Trophoblast cell (in vitro differentiated cells and primary cell): ENCODE measurements at regions not wholly inside any gene's neighbourhood (a gene's known extent, or its start where the extent isn't known, plus 50 kb on each side); places are given as distances from the start of the nearest gene placed in this dataset.
A peak's percentile ranks its signal among the peaks of the same experiment; 100 is the strongest.

Experiments used
- DNase-seq, 2 donors: peaks; one replicate each; pipeline ENCODE4 v3.0.0-alpha.2; 2016
- H2AFZ ChIP-seq: 2 replicates; pipeline ENCODE4 v1.6.1; 2013; ENCODE audit warnings: low read length, moderate library complexity, mild to moderate bottlenecking; ENCODE audit not compliant: insufficient read depth, poor library complexity
- H2AK5ac ChIP-seq: 2 replicates; pipeline ENCODE4 v1.6.1; 2013; ENCODE audit warnings: mild to moderate bottlenecking, low read length
- H2BK120ac ChIP-seq: 2 replicates; pipeline ENCODE4 v1.6.1; 2013; ENCODE audit warnings: low read length, mild to moderate bottlenecking, moderate library complexity; ENCODE audit not compliant: insufficient read depth, poor library complexity
- H2BK12ac ChIP-seq: 2 replicates; pipeline ENCODE4 v1.6.1; 2013; ENCODE audit warnings: mild to moderate bottlenecking, low read length, moderate library complexity
- H2BK5ac ChIP-seq: 2 replicates; pipeline ENCODE4 v1.6.1; 2013; ENCODE audit warnings: low read length, low read depth, moderate library complexity, mild to moderate bottlenecking; ENCODE audit not compliant: poor library complexity
- H3K14ac ChIP-seq: 2 replicates; pipeline ENCODE4 v1.6.1; 2013; ENCODE audit warnings: mild to moderate bottlenecking, low read length
- H3K18ac ChIP-seq: 2 replicates; pipeline ENCODE4 v1.6.1; 2013; ENCODE audit warnings: mild to moderate bottlenecking, low read length
- H3K23ac ChIP-seq: 2 replicates; pipeline ENCODE4 v1.6.1; 2013; ENCODE audit warnings: low read length
- H3K27ac ChIP-seq: 2 replicates; pipeline ENCODE4 v1.5.1; 2013; ENCODE audit warnings: low read depth, mild to moderate bottlenecking, inconsistent platforms, low read length, moderate library complexity
- H3K27me3 ChIP-seq: 2 replicates; pipeline ENCODE4 v1.6.1; 2013; ENCODE audit warnings: inconsistent platforms, mild to moderate bottlenecking, low read length, moderate library complexity; ENCODE audit not compliant: insufficient read depth
- H3K36me3 ChIP-seq, 2 experiments: 1 replicate in 1 of 2; 2 replicates in 1 of 2; pipeline ENCODE4 v1.6.1; 2013; ENCODE audit warnings: low read length in 2 of 2, mild to moderate bottlenecking in 2 of 2, moderate library complexity in 1 of 2; ENCODE audit not compliant: insufficient read depth in 2 of 2, control insufficient read depth in 1 of 2
- H3K4ac ChIP-seq: 2 replicates; pipeline ENCODE4 v1.6.1; 2013; ENCODE audit warnings: low read depth, mild to moderate bottlenecking, low read length, moderate library complexity
- H3K4me1 ChIP-seq, 2 experiments: 1 replicate in 1 of 2; 2 replicates in 1 of 2; pipeline ENCODE4 v1.6.1; 2013; ENCODE audit warnings: low read length in 2 of 2, mild to moderate bottlenecking in 2 of 2, moderate library complexity in 1 of 2; ENCODE audit not compliant: insufficient read depth in 2 of 2, control insufficient read depth in 1 of 2
- H3K4me2 ChIP-seq: 2 replicates; pipeline ENCODE4 v1.6.1; 2013; ENCODE audit warnings: inconsistent platforms, mild to moderate bottlenecking, low read length, moderate library complexity
- H3K4me3 ChIP-seq: 2 replicates; pipeline ENCODE4 v1.5.1; 2013; ENCODE audit warnings: mild to moderate bottlenecking, low read depth, low read length, inconsistent platforms
- H3K79me1 ChIP-seq: one replicate; pipeline ENCODE4 v1.6.1; 2013; ENCODE audit warnings: low read length
- H3K79me2 ChIP-seq: 2 replicates; pipeline ENCODE4 v1.6.1; 2013; ENCODE audit warnings: low read length, mild to moderate bottlenecking; ENCODE audit not compliant: control insufficient read depth, insufficient read depth, poor library complexity
- H3K9ac ChIP-seq: 2 replicates; pipeline ENCODE4 v1.6.1; 2013; ENCODE audit warnings: mild to moderate bottlenecking, low read length
- H3K9me3 ChIP-seq: 2 replicates; pipeline ENCODE4 v1.6.1; 2013; ENCODE audit warnings: low read depth, mild to moderate bottlenecking, control low read depth, inconsistent platforms, low read length; ENCODE audit not compliant: insufficient read depth
- H4K12ac ChIP-seq: 2 replicates; pipeline ENCODE4 v1.6.1; 2013; ENCODE audit warnings: low read depth, mild to moderate bottlenecking, low read length, moderate library complexity
- H4K8ac ChIP-seq: 2 replicates; pipeline ENCODE4 v1.6.1; 2013; ENCODE audit warnings: low read depth, mild to moderate bottlenecking, low read length, moderate library complexity
- H4K91ac ChIP-seq: one replicate; pipeline ENCODE4 v1.6.1; 2013; ENCODE audit warnings: low read depth, mild to moderate bottlenecking, low read length, moderate library complexity
- WGBS: extraction: QIAGEN DNeasy Blood & Tissue Kit; methylation state at CpG from one replicate; pipeline ENCODE4 v1.1.7; 2013; ENCODE audit warnings: missing lambda C conversion rate; ENCODE audit not compliant: insufficient read length, insufficient coverage; ENCODE audit errors: extremely low coverage; 5-methylcytosine and 5-hydroxymethylcytosine counted together

DNA sequence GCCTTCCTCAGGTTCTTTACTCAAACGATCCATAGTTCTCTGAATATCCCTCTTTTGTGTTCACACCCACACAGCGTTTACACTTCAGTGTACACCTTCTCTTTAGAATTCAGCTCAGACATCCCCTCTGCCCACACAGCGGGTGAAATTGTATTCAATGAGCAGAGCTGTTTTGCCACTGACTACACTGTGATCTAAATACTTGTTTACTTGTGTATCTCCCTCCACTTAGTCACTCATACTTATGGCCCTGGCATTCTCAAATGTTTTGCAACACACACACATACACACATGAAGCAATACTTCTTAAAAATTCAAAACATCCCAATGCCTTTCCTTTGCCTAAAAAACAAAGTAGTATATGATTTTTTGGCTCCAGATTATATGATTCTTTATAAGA is 297.1 kb downstream of the TMX3 start:
- no peak overlapping the region for H2AFZ ChIP-seq
- H4K12ac ChIP-seq: no peak overlapping the region
- H3K23ac ChIP-seq: no peak overlapping the region
- H3K18ac ChIP-seq: no peak overlapping the region
- H3K79me1 ChIP-seq: no peaks in the 10 kb centered on the region
- no peak overlapping the region for H2BK12ac ChIP-seq
- H3K4ac ChIP-seq: no peak overlapping the region
- no peak overlapping the region for H2AK5ac ChIP-seq
- WGBS: no CpG with 5 or more reads among the region's 3 CpGs
- H3K14ac ChIP-seq: no peak overlapping the region
- H3K4me3 ChIP-seq: no peak overlapping the region
- H2BK120ac ChIP-seq: no peak overlapping the region
- no peak overlapping the region for H4K91ac ChIP-seq
- H3K79me2 ChIP-seq: no peaks in the 10 kb centered on the region
- H3K4me1 ChIP-seq: no peaks in the 10 kb centered on the region
- peak; percentile 67 to 87 for DNase-seq
- no peak overlapping the region for H3K9ac ChIP-seq
- no peaks in the 10 kb centered on the region for H3K36me3 ChIP-seq
- no peaks in the 10 kb centered on the region for H3K9me3 ChIP-seq
- no peak overlapping the region for H3K27ac ChIP-seq
- H4K8ac ChIP-seq: no peak overlapping the region
- H2BK5ac ChIP-seq: no peak overlapping the region
- no peaks in the 10 kb centered on the region for H3K27me3 ChIP-seq
- no peak overlapping the region for H3K4me2 ChIP-seq

DNA sequence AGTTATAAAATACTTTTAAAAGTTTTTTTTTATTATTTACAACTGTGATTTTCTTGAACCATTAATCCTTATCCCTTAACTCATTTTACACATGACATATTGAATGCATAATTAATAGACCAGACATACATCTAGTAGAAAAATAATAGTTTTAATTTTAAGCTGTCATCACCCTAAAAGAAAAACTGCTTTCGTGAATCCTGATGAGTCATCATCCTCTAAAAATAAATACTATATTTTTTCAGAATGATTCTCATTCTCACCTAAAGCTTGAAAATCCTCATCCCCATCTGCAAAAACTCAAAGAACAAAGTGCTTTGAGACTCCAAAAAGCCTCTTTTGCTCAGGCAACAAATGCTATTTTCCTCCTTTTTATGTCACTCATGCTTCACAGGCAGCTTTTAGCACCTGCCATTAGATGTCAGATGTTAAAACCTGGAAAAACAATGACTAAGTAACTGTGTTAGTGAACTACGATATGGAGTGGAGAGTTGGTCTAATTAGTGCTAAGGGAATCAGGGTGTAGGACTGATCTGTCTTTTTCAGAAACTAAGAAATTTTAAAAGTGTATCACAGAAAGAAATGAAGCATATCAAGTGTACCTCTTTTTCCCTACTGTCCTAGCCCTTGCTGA is 297.6 kb downstream of the TMX3 start:
- Histone ChIP-seq H3K14ac (no peak overlapping the region), H3K79me1 (no peaks in the 10 kb centered on the region), H3K4me1 (no peaks in the 10 kb centered on the region), H3K9ac (no peak overlapping the region), H3K79me2 (no peaks in the 10 kb centered on the region), H4K91ac (no peak overlapping the region), H3K18ac (no peak overlapping the region), H4K8ac (no peak overlapping the region), H3K27ac (no peak overlapping the region), H3K9me3 (no peaks in the 10 kb centered on the region), H2BK120ac (no peak overlapping the region), H2BK12ac (no peak overlapping the region), H2AK5ac (no peak overlapping the region), H3K4me3 (no peak overlapping the region), H2AFZ (no peak overlapping the region), H2BK5ac (no peak overlapping the region), H3K23ac (no peak overlapping the region), H3K4me2 (no peak overlapping the region), H4K12ac (no peak overlapping the region), H3K4ac (no peak overlapping the region), H3K27me3 (no peaks in the 10 kb centered on the region), H3K36me3 (no peaks in the 10 kb centered on the region)
- WGBS: no CpG with 5 or more reads among the region's 2 CpGs
- peak in 1 of 2 donors; percentile 52 for DNase-seq

GRCh38 chr18:68414407-68414806 is 300.5 kb downstream of the TMX3 start:
- H4K8ac ChIP-seq: no peak overlapping the region
- H4K91ac ChIP-seq: no peak overlapping the region
- no peaks in the 10 kb centered on the region for H3K79me1 ChIP-seq
- no peaks in the 10 kb centered on the region for H3K79me2 ChIP-seq
- H4K12ac ChIP-seq: no peak overlapping the region
- DNase-seq: no peak
- H3K9me3 ChIP-seq: no peaks in the 10 kb centered on the region
- H3K4me3 ChIP-seq: no peak overlapping the region
- no peak overlapping the region for H2BK5ac ChIP-seq
- no peak overlapping the region for H2AFZ ChIP-seq
- no peak overlapping the region for H3K4me2 ChIP-seq
- H3K27me3 ChIP-seq: no peaks in the 10 kb centered on the region
- H3K9ac ChIP-seq: no peak overlapping the region
- H2BK12ac ChIP-seq: no peak overlapping the region
- H2BK120ac ChIP-seq: no peak overlapping the region
- no peak overlapping the region for H3K27ac ChIP-seq
- no CpG with 5 or more reads among the region's 2 CpGs for whole genome bisulfite sequencing
- no peak overlapping the region for H3K4ac ChIP-seq
- H3K14ac ChIP-seq: no peak overlapping the region
- H3K18ac ChIP-seq: no peak overlapping the region
- no peak overlapping the region for H2AK5ac ChIP-seq
- no peak overlapping the region for H3K23ac ChIP-seq
- H3K36me3 ChIP-seq: no peaks in the 10 kb centered on the region
- no peaks in the 10 kb centered on the region for H3K4me1 ChIP-seq

DNA sequence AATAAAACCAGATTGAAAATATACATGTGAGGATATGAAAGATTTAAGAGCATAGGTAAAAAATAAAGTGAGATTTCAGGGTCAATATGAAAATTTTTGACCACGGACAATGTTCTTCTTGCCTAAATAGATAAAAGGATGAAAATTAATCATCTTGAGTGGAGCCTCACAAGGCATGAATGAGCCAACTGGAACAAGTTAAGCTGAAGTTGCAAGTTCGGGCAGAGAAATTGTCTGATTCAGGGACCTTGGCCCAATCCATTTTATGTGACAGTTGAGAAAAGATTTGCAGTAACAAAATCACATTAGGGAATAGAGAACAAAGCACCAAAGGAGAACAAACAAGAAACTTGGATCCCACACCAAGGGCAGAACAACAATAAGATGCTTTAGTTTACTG is 305.3 kb downstream of the TMX3 start:
- no peaks in the 10 kb centered on the region for H3K79me2 ChIP-seq
- H3K79me1 ChIP-seq: no peaks in the 10 kb centered on the region
- no peak overlapping the region for H4K8ac ChIP-seq
- no peak overlapping the region for H2AFZ ChIP-seq
- no peaks in the 10 kb centered on the region for H3K4me1 ChIP-seq
- H4K91ac ChIP-seq: no peak overlapping the region
- no peak overlapping the region for H4K12ac ChIP-seq
- no peak overlapping the region for H3K4me3 ChIP-seq
- H3K4ac ChIP-seq: no peak overlapping the region
- no peaks in the 10 kb centered on the region for H3K36me3 ChIP-seq
- no peak overlapping the region for H2BK120ac ChIP-seq
- H3K23ac ChIP-seq: no peak overlapping the region
- WGBS: no CpG with 5 or more reads among the region's 2 CpGs
- H3K9me3 ChIP-seq: no peaks in the 10 kb centered on the region
- H3K27ac ChIP-seq: no peak overlapping the region
- H2AK5ac ChIP-seq: no peak overlapping the region
- H3K27me3 ChIP-seq: no peaks in the 10 kb centered on the region
- no peak overlapping the region for H3K14ac ChIP-seq
- H3K9ac ChIP-seq: no peak overlapping the region
- no peak overlapping the region for H3K18ac ChIP-seq
- no peak overlapping the region for H3K4me2 ChIP-seq
- DNase-seq: no peak
- no peak overlapping the region for H2BK12ac ChIP-seq
- no peak overlapping the region for H2BK5ac ChIP-seq
